Adrenal gland (tissue), 9 donors: ENCODE measurements at regions not wholly inside any gene's neighbourhood (a gene's known extent, or its start where the extent isn't known, plus 50 kb on each side); places are given as distances from the start of the nearest gene placed in this dataset.
A peak's percentile ranks its signal among the peaks of the same experiment; 100 is the strongest.

ENCODE experiments used
- DNase-seq, 7 donors: peaks; one replicate each; pipeline ENCODE4 v3.0.0-alpha.2; 2019 to 2020
- H3K27ac ChIP-seq, 5 donors: fragments of 200-600 bp; sonication (generic) in 4 of 5; 1 replicate in 3 of 5; 2 replicates in 2 of 5; pipeline versions ENCODE4 v1.5.1 to v1.8.0; 2016 to 2020; ENCODE audit warnings: mild to moderate bottlenecking in 1 of 5
- H3K27me3 ChIP-seq: fragments of 200-600 bp; 2 replicates; pipeline ENCODE4 v1.8.0; 2021
- H3K36me3 ChIP-seq, 2 donors: fragments of 200-600 bp; replicated peaks in 1 of 2; 1 replicate in 1 of 2; 2 replicates in 1 of 2; pipeline versions ENCODE4 v1.5.1 to v1.8.0; 2018 to 2022
- H3K4me1 ChIP-seq, 2 donors: fragments of 200-600 bp; replicated peaks in 1 of 2; 1 replicate in 1 of 2; 2 replicates in 1 of 2; pipeline versions ENCODE4 v1.5.1 to v1.8.0; 2018 to 2021
- H3K4me3 ChIP-seq, 4 donors: fragments of 200-600 bp; sonication (generic) in 3 of 4; one replicate each; pipeline ENCODE4 v1.5.1; 2016 to 2018
- H3K9me3 ChIP-seq, 3 donors: fragments of 200-600 bp; sonication (generic) in 1 of 3; replicated peaks in 1 of 3; 1 replicate in 2 of 3; 2 replicates in 1 of 3; pipeline versions ENCODE4 v1.5.1 to v1.8.0; 2016 to 2021
- POLR2A ChIP-seq, 2 donors: fragments of 450-650 bp; IDR thresholded peaks; one replicate each; pipeline ENCODE4 v1.6.1; 2017; ENCODE audit warnings: antibody characterized with exemption in 2 of 2, mild to moderate bottlenecking in 2 of 2, moderate library complexity in 1 of 2
- WGBS, 4 donors: extraction: QIAGEN DNeasy Blood & Tissue Kit in 2 of 4; methylation state at CpG; one replicate each; pipeline versions ENCODE4 v1.1.5 to v1.1.7; 2013 to 2017; 5-methylcytosine and 5-hydroxymethylcytosine counted together
- intact Hi-C, 2 donors: fragments of 100-400 bp; cut with DNase I; formaldehyde crosslinking; loops; one replicate each; pipeline versions ENCODE4 v1.14.1 to v1.15.0; 2022 to 2023
- TF ChIP-seq, protein P1 (sequence below), 6 experiments: fragments of 450-650 bp in 4 of 6; fragments of 200-600 bp in 2 of 6; sonication (generic) in 1 of 6; IDR thresholded peaks; 1 replicate in 5 of 6; 2 replicates in 1 of 6; pipeline versions ENCODE4 v1.5.1 to v1.8.0; 2016 to 2021; ENCODE audit warnings: antibody characterized with exemption in 6 of 6, mild to moderate bottlenecking in 2 of 6, moderate library complexity in 1 of 6
- donor health status: healthy with polysubstance abuse.
- donor health status: Bipolar disorder and iron deficiency.
- donor health status: DM: yes; HTN: yes; CAD: no.
- donor health status: DM: no; HTN: no; CAD: no.
- donor health status: DM: no; HTN: no; CAD: no.

DNA sequence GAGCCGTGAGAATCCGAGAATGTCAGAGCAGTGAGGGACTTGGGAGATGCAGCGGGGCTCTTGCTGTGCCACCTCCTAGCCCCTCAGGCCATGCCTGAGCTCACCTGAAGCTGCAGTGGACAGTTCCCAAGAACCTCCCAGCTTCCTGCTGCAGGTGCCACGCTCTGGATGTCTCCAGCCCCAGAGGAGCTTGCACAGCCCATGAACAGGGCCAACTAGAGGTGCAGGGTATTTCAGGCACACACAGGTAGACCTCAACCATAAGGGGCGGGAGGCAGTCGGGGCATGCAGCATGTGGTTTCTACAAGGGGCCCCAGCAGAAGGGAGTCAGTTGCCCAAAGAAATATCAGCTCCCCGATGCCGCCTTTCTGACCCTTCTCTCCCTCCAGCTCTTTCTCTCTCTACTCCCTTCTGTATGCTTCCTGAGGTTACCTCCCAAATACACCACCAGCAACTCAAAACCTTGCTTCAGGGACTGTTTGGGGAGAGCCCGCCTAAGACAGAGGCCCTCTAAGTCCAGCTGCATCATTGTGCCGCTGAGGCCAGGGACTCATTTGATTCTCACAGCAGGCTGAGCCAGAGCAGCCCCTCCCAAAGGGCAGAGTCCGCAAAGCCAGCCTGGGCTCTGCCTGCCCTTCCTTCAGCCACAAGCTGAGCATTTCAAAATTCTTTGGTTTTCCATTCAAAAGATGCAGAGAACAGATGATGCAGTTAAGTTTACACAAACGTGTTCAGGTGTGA, 209.8 kb downstream of the MATN1 start:
- Histone ChIP-seq H3K27me3 (no peaks in the 10 kb centered on the region), H3K9me3 (no peaks in the 10 kb centered on the region), H3K4me1 (no peaks in the 10 kb centered on the region), H3K4me3 (no peak overlapping the region), H3K36me3 (no peaks in the 10 kb centered on the region), H3K27ac (no peak overlapping the region)
- peak in 1 of 7 donors; percentile 28 for DNase-seq
- intact Hi-C loops, result no loop called here
- TF ChIP-seq POLR2A (IDR thresholded peaks at IDR 0.05), result no peak
- TF ChIP-seq, protein P1, sequence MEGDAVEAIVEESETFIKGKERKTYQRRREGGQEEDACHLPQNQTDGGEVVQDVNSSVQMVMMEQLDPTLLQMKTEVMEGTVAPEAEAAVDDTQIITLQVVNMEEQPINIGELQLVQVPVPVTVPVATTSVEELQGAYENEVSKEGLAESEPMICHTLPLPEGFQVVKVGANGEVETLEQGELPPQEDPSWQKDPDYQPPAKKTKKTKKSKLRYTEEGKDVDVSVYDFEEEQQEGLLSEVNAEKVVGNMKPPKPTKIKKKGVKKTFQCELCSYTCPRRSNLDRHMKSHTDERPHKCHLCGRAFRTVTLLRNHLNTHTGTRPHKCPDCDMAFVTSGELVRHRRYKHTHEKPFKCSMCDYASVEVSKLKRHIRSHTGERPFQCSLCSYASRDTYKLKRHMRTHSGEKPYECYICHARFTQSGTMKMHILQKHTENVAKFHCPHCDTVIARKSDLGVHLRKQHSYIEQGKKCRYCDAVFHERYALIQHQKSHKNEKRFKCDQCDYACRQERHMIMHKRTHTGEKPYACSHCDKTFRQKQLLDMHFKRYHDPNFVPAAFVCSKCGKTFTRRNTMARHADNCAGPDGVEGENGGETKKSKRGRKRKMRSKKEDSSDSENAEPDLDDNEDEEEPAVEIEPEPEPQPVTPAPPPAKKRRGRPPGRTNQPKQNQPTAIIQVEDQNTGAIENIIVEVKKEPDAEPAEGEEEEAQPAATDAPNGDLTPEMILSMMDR (IDR thresholded peaks at IDR 0.05), result no peak
- WGBS, 4 donors, result 71 to 83% (median 80%) methylated on average over 9 to 12 of the region's 12 CpGs

DNA sequence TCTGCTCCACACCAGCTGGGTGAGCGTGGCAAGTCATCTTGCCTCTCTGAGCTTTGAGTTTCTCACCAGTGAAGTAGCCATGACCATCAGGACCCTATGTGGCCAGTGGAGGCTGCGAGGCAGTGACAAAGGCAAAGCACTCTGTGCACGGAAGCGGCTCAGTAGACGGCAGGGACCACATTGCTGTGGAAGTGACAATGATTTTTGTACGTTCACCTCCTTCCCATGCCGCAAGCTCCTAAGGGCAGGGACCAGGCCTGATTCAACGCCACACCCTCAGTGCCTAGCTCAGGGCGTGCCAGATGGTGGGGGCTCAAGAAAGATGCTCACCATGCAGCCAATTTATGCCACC, 210.5 kb downstream of the MATN1 start:
- no peak overlapping the region for H3K4me3 ChIP-seq
- intact Hi-C loops, result no loop called here
- no peaks in the 10 kb centered on the region for H3K36me3 ChIP-seq
- WGBS, 4 donors, result 86 to 92% (median 88%) methylated on average over 4 to 9 of the region's 9 CpGs
- no peaks in the 10 kb centered on the region for H3K27me3 ChIP-seq
- DNase-seq, result peak in 1 of 7 donors; percentile 4
- no peak overlapping the region for H3K27ac ChIP-seq
- no peaks in the 10 kb centered on the region for H3K4me1 ChIP-seq
- TF ChIP-seq POLR2A (IDR thresholded peaks at IDR 0.05), result no peak
- TF ChIP-seq, protein P1 (IDR thresholded peaks at IDR 0.05), result no peak
- no peaks in the 10 kb centered on the region for H3K9me3 ChIP-seq

DNA sequence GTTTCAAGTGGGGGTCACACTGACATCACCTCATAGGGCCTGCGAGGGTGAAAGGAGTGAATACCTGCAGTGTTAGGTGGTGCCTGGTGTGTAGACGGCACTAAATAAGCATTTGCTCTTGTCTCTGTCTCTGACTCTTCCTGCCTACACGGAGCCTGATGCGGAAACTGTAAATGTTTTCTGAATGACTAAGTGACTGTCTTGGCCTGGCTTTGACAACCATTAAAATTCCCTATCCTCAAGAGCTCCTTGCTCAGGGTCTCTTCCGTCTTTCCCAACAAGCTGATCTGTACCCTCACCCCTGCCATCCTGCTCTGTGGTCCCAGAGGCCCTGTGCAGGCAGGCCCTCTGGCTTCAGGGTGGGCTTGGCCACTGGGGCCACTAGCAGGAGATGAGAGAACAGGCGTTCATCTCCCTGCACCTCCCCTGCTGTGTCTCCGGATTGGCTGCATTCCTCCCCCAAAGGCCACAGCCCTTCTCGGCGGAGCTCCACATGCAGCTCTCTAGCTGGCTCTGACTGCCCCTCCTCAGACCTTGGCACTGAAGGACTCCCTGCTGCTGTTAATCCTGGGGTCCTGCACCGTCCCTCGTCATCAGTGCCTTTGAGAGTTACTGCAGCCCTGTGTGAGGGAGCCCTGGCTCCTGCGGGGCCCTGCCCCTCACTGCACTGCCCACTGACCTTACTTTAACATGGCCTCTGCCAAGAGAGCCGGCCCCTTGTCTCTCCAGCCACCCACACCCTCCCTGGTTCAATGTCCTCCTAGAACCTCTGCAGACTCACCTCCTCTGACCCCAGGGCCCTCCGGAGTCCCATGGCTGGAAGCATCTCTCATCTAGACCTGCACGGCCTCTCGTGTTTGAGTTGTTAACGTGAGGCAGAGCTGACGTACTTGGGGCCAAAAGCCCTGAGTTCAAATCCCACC, 211.1 kb downstream of the MATN1 start:
- TF ChIP-seq, protein P1 (IDR thresholded peaks at IDR 0.05), result no peak
- TF ChIP-seq POLR2A (IDR thresholded peaks at IDR 0.05), result no peak
- no peaks in the 10 kb centered on the region for H3K27me3 ChIP-seq
- 54 to 70% (median 61%) methylated on average over 14 to 18 of the region's 18 CpGs for WGBS, 4 donors
- DNase-seq, result peak in 1 of 7 donors; percentile 7
- no peaks in the 10 kb centered on the region for H3K4me1 ChIP-seq
- no peak overlapping the region for H3K27ac ChIP-seq
- H3K9me3 ChIP-seq, result no peaks in the 10 kb centered on the region
- no peaks in the 10 kb centered on the region for H3K36me3 ChIP-seq
- no peak overlapping the region for H3K4me3 ChIP-seq
- intact Hi-C loops, result no loop called here

DNA sequence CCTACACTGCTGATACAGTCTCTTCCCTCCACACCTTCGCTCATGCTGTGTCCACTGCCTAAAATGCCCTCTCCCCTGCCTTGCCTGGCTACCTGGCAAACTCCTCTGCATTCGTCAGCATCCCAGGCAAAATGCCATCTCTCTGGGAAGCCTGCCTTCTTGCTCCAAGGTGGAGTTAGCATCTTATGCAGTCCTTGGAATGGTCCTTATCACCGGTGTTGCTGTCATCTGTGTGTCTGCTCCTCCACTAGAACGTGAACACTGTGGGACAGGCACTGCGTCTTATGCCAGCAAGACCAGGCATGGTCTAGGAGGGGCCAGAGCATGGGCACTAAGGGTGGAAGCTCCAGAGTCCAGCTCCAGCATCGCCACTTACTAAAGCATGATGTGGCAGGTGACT, 211.8 kb downstream of the MATN1 start:
- Histone ChIP-seq H3K27ac (no peak overlapping the region), H3K9me3 (no peaks in the 10 kb centered on the region), H3K27me3 (no peaks in the 10 kb centered on the region), H3K36me3 (no peaks in the 10 kb centered on the region), H3K4me3 (no peak overlapping the region), H3K4me1 (no peaks in the 10 kb centered on the region)
- DNase-seq, result peak in 1 of 7 donors; percentile 23
- no peak for TF ChIP-seq POLR2A (IDR thresholded peaks at IDR 0.05)
- TF ChIP-seq, protein P1 (IDR thresholded peaks at IDR 0.05), result no peak
- intact Hi-C loops, result no loop called here
- WGBS, 4 donors, result 71 to 85% (median 83%) methylated on average over 2 to 6 of the region's 6 CpGs
